AG10803 (cell line): ENCODE measurements at regions not wholly inside any gene's neighbourhood (a gene's known extent, or its start where the extent isn't known, plus 50 kb on each side); places are given as distances from the start of the nearest gene placed in this dataset.
A peak's percentile ranks its signal among the peaks of the same experiment; 100 is the strongest.

Experiments used
- DNase-seq: peaks from one replicate; pipeline ENCODE4 v3.0.0; 2010; ENCODE audit warnings: low read depth
- H3K4me3 ChIP-seq: 2 replicates; pipeline ENCODE4 v1.5.1; 2011; ENCODE audit warnings: mild to moderate bottlenecking, low read length, control low read depth
- CTCF ChIP-seq: conservative IDR thresholded peaks from 2 replicates; pipeline ENCODE4 v1.5.1; 2011; ENCODE audit warnings: mild to moderate bottlenecking, low read length, control low read depth, inconsistent platforms

- no peak for DNase-seq
These were observed 572.7 kb downstream of the SOX6 start for GRCh38 chr11:15783619-15784018.

DNA sequence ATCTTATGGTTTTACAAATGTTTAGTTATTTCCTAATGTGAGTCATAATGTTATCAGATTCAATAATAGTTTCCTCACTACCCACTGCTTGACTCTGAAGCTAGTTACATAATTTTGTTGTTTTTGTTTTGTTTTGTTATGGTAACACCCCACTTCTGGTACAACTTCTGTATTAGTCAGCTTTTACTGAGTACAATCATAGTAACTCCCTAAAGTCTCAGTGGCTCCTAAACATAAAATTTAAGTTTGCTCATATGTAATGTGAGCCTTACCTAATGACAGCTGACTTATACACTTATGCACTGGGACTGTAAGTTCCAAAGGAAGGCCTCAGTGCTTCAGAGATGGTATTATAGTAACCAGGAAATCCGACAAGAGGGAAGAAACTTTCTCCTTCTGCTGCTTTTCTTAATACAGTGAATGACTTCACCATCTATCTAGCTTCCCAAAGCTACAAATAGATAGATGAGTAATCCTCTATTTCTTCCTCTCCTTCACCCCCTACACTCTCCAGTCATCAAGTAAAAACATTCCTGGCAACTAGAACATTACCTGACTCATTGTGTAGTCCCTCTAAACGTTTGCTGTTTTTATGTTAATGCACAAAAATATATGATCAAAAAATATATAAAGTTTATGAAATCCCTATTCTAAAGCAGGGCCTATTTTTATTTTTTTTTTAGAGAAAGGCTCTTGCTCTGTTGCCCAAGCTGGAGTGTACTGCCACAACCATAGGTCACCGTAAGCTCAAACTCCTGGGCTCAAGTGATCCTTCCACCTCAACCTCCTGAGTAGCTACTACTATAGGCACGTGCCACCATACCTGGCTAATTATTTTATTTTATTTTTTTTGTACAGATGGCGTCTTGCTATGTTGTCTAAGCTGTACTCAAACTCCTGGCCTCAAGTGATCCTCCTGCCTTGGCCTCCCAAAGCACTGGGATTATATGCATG lies 563.0 kb downstream of the SOX6 start:
- H3K4me3 ChIP-seq: no peak overlapping the region
- DNase-seq: peak; percentile 48
- TF ChIP-seq CTCF: no peak

More at GRCh38 chr11:15783619-15784018, 572.7 kb downstream of the SOX6 start:
- no peak overlapping the region for H3K4me3 ChIP-seq
- TF ChIP-seq CTCF: no peak

- DNase-seq: no peak
- no peak for TF ChIP-seq CTCF
- H3K4me3 ChIP-seq: no peak overlapping the region
These were observed 561.8 kb downstream of the SOX6 start for GRCh38 chr11:15794361-15795150.

DNA sequence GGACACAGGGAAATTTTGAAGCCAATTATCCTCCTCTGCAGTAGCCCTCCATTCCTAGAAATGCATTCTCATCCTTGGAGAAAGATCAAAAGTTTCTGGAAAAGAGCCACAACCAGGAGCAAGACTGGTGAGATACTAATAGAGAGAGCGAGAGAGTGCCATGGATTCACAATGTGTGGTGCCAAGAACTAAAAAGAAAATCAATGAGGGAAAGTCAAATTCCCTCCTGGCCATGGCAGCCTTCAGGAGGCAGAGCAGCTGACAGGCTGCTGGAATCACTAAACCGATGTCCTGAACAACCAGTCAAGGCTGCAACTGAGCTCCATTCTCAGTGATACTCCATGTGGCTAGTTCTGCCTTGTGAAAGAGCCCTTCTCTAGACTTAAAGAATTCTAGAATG lies 561.0 kb downstream of the SOX6 start:
- no peak for DNase-seq
- no peak overlapping the region for H3K4me3 ChIP-seq
- no peak for TF ChIP-seq CTCF

DNA sequence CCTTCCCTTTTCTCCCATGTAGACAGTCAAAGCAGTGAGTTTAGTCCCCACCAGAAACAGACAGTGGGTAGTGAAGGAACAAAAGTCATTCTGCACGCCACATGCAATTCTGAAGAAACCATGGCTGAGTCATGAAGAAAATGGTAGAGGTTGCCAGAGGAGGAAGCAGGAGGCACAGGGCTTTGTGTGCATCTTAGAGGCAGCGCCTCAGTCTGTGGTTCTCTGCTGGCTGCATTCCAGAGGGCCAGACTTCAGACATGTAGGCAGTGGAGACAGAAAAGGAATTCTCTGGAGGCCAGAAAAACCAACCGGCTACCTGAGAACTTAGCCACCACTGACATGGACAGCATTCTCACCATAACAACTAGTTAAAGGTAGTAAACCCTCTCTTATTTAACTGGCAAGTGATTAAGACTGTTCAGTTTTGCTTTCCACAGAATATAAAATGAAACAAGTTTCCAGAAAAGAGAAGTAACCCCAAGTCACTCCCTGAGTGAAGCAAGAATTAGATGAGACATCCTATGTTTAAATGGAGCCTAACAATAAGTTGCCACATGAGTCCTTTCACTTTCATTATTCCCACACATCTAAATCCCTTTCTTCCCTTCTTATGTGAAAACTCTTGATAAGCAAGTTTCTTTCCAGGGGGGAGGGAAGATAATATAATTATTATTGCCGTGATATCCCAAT lies 556.1 kb downstream of the SOX6 start:
- no peak for TF ChIP-seq CTCF
- peak; percentile 76 for DNase-seq
- no peak overlapping the region for H3K4me3 ChIP-seq

DNA sequence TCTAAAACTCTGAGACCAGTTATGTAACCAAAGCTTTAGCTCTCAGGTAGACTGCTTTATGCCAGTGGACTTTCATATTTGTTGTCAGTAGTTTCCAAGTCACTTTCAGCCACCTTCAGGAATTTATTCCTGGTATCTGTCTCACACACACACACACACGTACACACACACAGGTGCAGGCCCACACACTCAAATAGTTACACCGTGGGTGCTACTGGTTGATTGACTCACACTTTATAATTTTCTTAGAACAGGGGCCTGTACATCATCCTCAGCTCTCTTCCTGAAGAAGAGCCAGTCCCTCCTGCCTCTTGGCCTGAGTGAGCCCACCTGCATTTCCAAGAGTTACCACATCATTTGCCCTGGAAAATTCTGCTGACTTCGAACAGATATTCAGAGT lies 555.2 kb downstream of the SOX6 start:
- no peak for DNase-seq
- TF ChIP-seq CTCF: no peak
- H3K4me3 ChIP-seq: no peak overlapping the region
